Pancreas (tissue), 10 donors: ENCODE measurements at regions not wholly inside any gene's neighbourhood (a gene's known extent, or its start where the extent isn't known, plus 50 kb on each side); places are given as distances from the start of the nearest gene placed in this dataset.
"Not testable (repeated sequence)": the region's sequence is repeated elsewhere in the genome, so short reads cannot be mapped to it uniquely, and the experiment has no call there.

Source experiments
- ATAC-seq, 4 donors: fragments of 200-7000 bp; cut with Tn5 transposase; one replicate each; pipeline versions ENCODE4 v1.8.0 to v1.9.1; 2020; ENCODE audit warnings: mild to moderate bottlenecking in 4 of 4, moderate library complexity in 4 of 4
- DNase-seq, 6 donors: peaks; one replicate each; pipeline ENCODE4 v3.0.0-alpha.2; 2020
- FAIRE-seq: peaks from 2 replicates; lab custom pipeline; 2012; peaks lifted over from hg19 to GRCh38; lab: Jason Lieb, UNC
- H3K27ac ChIP-seq, 4 donors: fragments of 200-600 bp; sonication (generic); 1 replicate in 3 of 4; 2 replicates in 1 of 4; pipeline versions ENCODE4 v1.5.0 to v1.8.0; 2020
- H3K27me3 ChIP-seq, 4 donors: fragments of 200-600 bp; one replicate each; pipeline ENCODE4 v1.8.0; 2021
- H3K36me3 ChIP-seq, 3 donors: fragments of 200-600 bp; sonication (generic) in 1 of 3; one replicate each; pipeline versions ENCODE4 v1.5.0 to v1.8.0; 2020 to 2021
- H3K4me1 ChIP-seq, 3 donors: fragments of 200-600 bp; one replicate each; pipeline ENCODE4 v1.8.0; 2021
- H3K4me3 ChIP-seq, 4 donors: fragments of 200-600 bp; sonication (generic) in 2 of 4; one replicate each; pipeline versions ENCODE4 v1.5.0 to v1.8.0; 2020 to 2021
- H3K9me3 ChIP-seq, 4 donors: fragments of 200-600 bp; one replicate each; pipeline ENCODE4 v1.8.0; 2021
- WGBS, 2 donors: extraction: QIAGEN DNeasy Blood & Tissue Kit; methylation state at CpG; one replicate each; pipeline ENCODE4 v1.1.7; 2013; 5-methylcytosine and 5-hydroxymethylcytosine counted together
- intact Hi-C, 3 donors: fragments of 100-400 bp; cut with DNase I; formaldehyde crosslinking; loops; one replicate each; pipeline versions ENCODE4 v1.11.1 to v1.14.2; 2022
- TF ChIP-seq, protein P1 (sequence below), 4 donors: fragments of 200-600 bp; sonication (generic) in 3 of 4; IDR thresholded peaks; one replicate each; pipeline versions ENCODE4 v1.5.0 to v1.8.0; 2021; ENCODE audit warnings: antibody characterized with exemption in 4 of 4
- donor health status: healthy with polysubstance abuse.
- donor health status: DM: no; HTN: no; CAD: no; lungs with moderate emphysema.
- donor health status: DM: no; HTN: no; CAD: no.
- donor health status: control.
- donor health status: control.
- donor health status: Bipolar disorder and iron deficiency.
- donor health status: DM: yes; HTN: yes; CAD: no.
- donor health status: DM: no; HTN: no; CAD: no.
- donor health status: DM: no; HTN: no; CAD: no.
- donor health status: DM: yes; HTN: yes; CAD: no.

DNA sequence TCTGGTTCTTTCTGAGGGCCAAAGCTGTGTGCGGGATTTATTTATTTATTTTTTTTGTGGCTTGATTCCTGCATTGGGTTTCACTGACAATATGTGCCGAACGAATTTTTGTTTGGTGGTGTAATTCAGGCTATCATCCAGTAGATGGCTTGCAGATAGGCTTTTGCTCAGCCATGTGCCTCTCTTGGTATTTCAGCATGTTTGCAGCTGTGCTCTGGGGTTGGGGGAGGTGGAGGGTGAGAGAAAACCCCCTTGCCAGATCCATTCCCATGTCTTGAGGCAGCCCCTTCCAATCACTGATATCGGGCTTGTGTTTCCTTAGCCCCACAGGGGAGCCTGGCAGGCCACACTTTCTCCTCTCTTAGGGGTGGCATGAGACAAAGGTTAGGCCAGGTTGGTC lies 302.4 kb downstream of the PTGER3 start:
- Histone ChIP-seq H3K36me3 (no peaks in the 10 kb centered on the region), H3K27ac (no peak overlapping the region), H3K4me3 (no peak overlapping the region), H3K9me3 (no peaks in the 10 kb centered on the region), H3K4me1 (no peaks in the 10 kb centered on the region), H3K27me3 (no peaks in the 10 kb centered on the region)
- FAIRE-seq (no peak), ATAC-seq (no peak), DNase-seq (no peak)
- 52 to 53% methylated on average over 4 of the region's 4 CpGs for WGBS, 2 donors
- intact Hi-C loops = no loop called here
- TF ChIP-seq, protein P1, sequence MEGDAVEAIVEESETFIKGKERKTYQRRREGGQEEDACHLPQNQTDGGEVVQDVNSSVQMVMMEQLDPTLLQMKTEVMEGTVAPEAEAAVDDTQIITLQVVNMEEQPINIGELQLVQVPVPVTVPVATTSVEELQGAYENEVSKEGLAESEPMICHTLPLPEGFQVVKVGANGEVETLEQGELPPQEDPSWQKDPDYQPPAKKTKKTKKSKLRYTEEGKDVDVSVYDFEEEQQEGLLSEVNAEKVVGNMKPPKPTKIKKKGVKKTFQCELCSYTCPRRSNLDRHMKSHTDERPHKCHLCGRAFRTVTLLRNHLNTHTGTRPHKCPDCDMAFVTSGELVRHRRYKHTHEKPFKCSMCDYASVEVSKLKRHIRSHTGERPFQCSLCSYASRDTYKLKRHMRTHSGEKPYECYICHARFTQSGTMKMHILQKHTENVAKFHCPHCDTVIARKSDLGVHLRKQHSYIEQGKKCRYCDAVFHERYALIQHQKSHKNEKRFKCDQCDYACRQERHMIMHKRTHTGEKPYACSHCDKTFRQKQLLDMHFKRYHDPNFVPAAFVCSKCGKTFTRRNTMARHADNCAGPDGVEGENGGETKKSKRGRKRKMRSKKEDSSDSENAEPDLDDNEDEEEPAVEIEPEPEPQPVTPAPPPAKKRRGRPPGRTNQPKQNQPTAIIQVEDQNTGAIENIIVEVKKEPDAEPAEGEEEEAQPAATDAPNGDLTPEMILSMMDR (IDR thresholded peaks at IDR 0.05) = no peak

GRCh38 chr1:70746062-70746461 lies 301.6 kb downstream of the PTGER3 start:
- H3K4me1 ChIP-seq, H3K4me3 ChIP-seq, DNase-seq, H3K27me3 ChIP-seq, FAIRE-seq, H3K36me3 ChIP-seq, ATAC-seq, H3K9me3 ChIP-seq, intact Hi-C loops, H3K27ac ChIP-seq: not testable (repeated sequence)
- WGBS, 2 donors = 89 to 100% methylated on average over 1 of the region's 1 CpG

- H3K27me3 ChIP-seq, H3K27ac ChIP-seq, ATAC-seq, DNase-seq, H3K36me3 ChIP-seq, H3K9me3 ChIP-seq, FAIRE-seq, intact Hi-C loops, H3K4me3 ChIP-seq, H3K4me1 ChIP-seq: not testable (repeated sequence)
- WGBS, 2 donors = 39 to 50% methylated on average over 1 of the region's 1 CpG
Observed at GRCh38 chr1:70747123-70747522, 300.5 kb downstream of the PTGER3 start.

- FAIRE-seq, ATAC-seq, H3K4me1 ChIP-seq, H3K9me3 ChIP-seq, intact Hi-C loops, H3K36me3 ChIP-seq, H3K4me3 ChIP-seq, DNase-seq, H3K27me3 ChIP-seq, H3K27ac ChIP-seq: not testable (repeated sequence)
- 33 to 39% methylated on average over 6 of the region's 6 CpGs for WGBS, 2 donors
Observed at GRCh38 chr1:70751676-70752287, 295.8 kb downstream of the PTGER3 start.

- 72 to 74% methylated on average over 4 of the region's 4 CpGs for WGBS, 2 donors
- H3K4me1 ChIP-seq = no peaks in the 10 kb centered on the region
- no peak overlapping the region for H3K27ac ChIP-seq
- no peaks in the 10 kb centered on the region for H3K9me3 ChIP-seq
- no peak overlapping the region for H3K4me3 ChIP-seq
- ATAC-seq = no peak
- H3K27me3 ChIP-seq = no peaks in the 10 kb centered on the region
- TF ChIP-seq, protein P1 (IDR thresholded peaks at IDR 0.05) = no peak
- no peaks in the 10 kb centered on the region for H3K36me3 ChIP-seq
- FAIRE-seq = no peak
- intact Hi-C loops = no loop called here
- DNase-seq = no peak
Observed at GRCh38 chr1:70754701-70755100, 292.9 kb downstream of the PTGER3 start.

DNA sequence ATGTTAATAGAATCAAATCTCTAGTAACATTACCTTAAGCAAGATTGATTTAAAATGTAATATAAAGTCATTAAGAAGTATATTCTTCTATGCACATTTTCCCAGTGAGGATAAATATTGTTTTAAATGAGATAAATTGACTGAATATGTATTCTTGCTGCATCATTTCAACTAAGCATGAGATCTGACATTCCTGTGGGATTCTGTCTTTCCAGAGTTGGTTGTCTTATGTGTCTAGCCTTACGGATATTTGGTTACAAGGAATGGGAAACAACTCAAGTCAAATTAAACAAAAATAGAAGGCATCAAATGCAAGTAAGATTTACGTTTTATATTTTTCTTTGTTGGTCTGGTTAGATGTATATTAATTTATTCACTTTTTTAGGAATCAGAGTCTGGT lies 287.5 kb downstream of the PTGER3 start:
- Histone ChIP-seq H3K36me3 (no peaks in the 10 kb centered on the region), H3K4me3 (no peak overlapping the region), H3K27me3 (no peaks in the 10 kb centered on the region), H3K9me3 (no peaks in the 10 kb centered on the region), H3K4me1 (no peaks in the 10 kb centered on the region), H3K27ac (no peak overlapping the region)
- intact Hi-C loops = no loop called here
- 61 to 73% methylated on average over 2 of the region's 2 CpGs for WGBS, 2 donors
- no peak for ATAC-seq
- no peak for FAIRE-seq
- DNase-seq = no peak
- TF ChIP-seq, protein P1 (IDR thresholded peaks at IDR 0.05) = no peak
